ENCODE measurements at regions not wholly inside any gene's neighbourhood (a gene's known extent, or its start where the extent isn't known, plus 50 kb on each side); places are given as distances from the start of the nearest gene placed in this dataset.

DNA sequence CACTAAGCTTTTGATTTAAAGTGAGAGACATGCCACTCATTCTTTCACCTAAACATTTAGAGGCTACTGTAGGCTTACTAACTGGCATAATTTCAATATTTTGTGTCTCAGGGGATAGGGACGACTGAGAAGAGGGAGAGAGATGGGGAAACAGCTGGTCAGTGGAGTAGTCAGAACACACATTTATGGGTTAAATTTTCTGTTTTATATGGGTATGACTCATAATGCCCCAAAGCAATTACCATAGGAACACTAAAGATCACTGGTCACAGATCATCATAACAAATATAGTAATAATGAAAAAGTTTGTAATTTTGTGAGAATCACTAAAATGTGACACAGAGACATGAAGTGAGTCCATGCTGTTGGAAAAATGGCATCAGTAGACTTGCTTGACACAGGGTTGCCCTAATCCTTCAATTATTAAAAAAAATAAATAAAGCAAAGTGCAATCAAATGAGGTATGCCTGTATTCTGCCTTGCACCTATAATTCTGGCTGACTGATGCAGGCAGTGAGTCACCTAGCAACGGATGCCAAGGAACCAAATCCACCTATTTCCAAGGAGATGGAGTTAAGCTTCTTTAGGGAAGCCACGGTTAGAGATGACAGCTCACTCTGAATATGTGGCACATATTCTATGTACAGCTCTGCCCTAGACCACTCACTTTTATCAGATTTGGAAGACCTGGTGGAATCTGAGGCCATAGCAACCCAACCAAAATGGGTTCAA, 166.1 kb downstream of the MARCHF11 start:
- CTCF ChIA-PET = no interaction called here
- intact Hi-C loops (cut with micrococcal nuclease; ENCODE audit: unreplicated experiment) = no loop called here
- Mint-ChIP-seq H3K9me3 (ENCODE audit: low read depth, unreplicated experiment) (peaks cover 8% of the 10 kb centered on the region), H3K27ac (ENCODE audit: unreplicated experiment) (no peak overlapping the region), H3K4me3 (ENCODE audit: low read depth, unreplicated experiment) (no peak overlapping the region), H3K27me3 (ENCODE audit: unreplicated experiment) (no peaks in the 10 kb centered on the region), H3K4me1 (ENCODE audit: low read depth, unreplicated experiment) (no peaks in the 10 kb centered on the region), H3K36me3 (ENCODE audit: insufficient read depth, unreplicated experiment) (no peaks in the 10 kb centered on the region)
- TF ChIP-seq, protein P1, sequence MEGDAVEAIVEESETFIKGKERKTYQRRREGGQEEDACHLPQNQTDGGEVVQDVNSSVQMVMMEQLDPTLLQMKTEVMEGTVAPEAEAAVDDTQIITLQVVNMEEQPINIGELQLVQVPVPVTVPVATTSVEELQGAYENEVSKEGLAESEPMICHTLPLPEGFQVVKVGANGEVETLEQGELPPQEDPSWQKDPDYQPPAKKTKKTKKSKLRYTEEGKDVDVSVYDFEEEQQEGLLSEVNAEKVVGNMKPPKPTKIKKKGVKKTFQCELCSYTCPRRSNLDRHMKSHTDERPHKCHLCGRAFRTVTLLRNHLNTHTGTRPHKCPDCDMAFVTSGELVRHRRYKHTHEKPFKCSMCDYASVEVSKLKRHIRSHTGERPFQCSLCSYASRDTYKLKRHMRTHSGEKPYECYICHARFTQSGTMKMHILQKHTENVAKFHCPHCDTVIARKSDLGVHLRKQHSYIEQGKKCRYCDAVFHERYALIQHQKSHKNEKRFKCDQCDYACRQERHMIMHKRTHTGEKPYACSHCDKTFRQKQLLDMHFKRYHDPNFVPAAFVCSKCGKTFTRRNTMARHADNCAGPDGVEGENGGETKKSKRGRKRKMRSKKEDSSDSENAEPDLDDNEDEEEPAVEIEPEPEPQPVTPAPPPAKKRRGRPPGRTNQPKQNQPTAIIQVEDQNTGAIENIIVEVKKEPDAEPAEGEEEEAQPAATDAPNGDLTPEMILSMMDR (IDR thresholded peaks at IDR 0.05; ENCODE audit: unreplicated experiment) = no peak
- no peak for DNase-seq
- BruUV-seq (replicated peaks) = no TSS peak

DNA sequence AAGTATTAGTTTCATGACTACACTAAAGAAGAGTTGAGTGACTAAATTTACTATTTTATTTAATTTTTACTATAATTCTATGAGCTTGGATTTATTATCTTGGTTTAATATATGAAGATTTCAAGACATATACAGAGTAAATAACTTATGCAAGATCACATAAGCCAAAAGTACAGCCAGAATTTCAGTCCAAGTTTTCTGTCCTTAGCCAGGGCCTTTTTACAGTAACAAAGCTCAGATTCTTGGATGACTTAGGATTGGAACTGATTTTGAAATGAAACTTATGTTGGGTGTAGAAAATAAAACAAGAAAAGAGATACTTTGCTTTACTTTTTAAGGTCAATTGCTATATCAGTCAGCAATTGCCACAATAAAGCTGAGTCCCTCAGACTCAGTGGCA, 170.3 kb downstream of the MARCHF11 start:
- no peak overlapping the region for H3K4me3 Mint-ChIP-seq (ENCODE audit: low read depth, unreplicated experiment)

DNA sequence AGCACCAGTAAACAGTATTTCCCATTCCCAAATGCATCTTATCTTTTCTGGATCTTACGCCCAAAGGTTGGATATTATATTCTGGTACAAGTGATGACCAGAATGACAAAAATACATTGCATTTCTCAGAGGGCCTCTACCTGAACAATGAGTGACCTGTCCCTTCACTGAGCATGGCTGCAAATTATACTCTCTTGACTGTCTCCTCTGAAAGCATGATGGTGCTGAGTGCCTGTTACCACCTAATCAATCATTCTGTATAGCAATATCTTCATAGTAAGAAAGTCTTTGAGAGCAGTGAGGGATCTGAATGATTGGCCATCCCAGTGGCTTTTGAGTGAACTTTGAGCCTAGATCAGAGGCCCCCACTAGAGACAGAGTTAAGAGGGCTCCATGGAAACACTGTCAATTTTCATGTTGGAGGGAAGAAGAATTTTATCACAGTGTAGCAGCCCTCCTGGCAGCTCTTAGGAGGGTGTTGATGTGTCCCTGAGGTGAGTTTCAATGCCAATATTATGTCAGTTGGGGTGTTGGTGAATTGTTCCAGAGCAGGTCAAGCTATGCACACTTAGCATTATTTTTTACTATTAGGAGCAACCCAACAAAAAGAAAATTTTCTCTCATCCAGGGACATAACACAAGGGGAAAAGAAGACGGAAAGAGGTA, 171.7 kb downstream of the MARCHF11 start:
- Mint-ChIP-seq H3K4me1 (ENCODE audit: low read depth, unreplicated experiment) (no peaks in the 10 kb centered on the region), H3K36me3 (ENCODE audit: insufficient read depth, unreplicated experiment) (no peaks in the 10 kb centered on the region), H3K27ac (ENCODE audit: unreplicated experiment) (no peak overlapping the region), H3K9me3 (ENCODE audit: low read depth, unreplicated experiment) (peaks cover 12% of the 10 kb centered on the region), H3K4me3 (ENCODE audit: low read depth, unreplicated experiment) (no peak overlapping the region), H3K27me3 (ENCODE audit: unreplicated experiment) (no peaks in the 10 kb centered on the region)
- CTCF ChIA-PET = no interaction called here
- no TSS peak for BruUV-seq (replicated peaks)
- intact Hi-C loops (cut with micrococcal nuclease; ENCODE audit: unreplicated experiment) = no loop called here
- DNase-seq = no peak
- TF ChIP-seq, protein P1 (IDR thresholded peaks at IDR 0.05; ENCODE audit: unreplicated experiment) = no peak

More for the DNA sequence above, 170.3 kb downstream of the MARCHF11 start:
- no peak overlapping the region for H3K27ac Mint-ChIP-seq (ENCODE audit: unreplicated experiment)
- H3K9me3 Mint-ChIP-seq (ENCODE audit: low read depth, unreplicated experiment) = peaks cover 12% of the 10 kb centered on the region
- TF ChIP-seq, protein P1 (IDR thresholded peaks at IDR 0.05; ENCODE audit: unreplicated experiment) = no peak
- intact Hi-C loops (cut with micrococcal nuclease; ENCODE audit: unreplicated experiment) = no loop called here
- no peaks in the 10 kb centered on the region for H3K36me3 Mint-ChIP-seq (ENCODE audit: insufficient read depth, unreplicated experiment)
- CTCF ChIA-PET = no interaction called here
- DNase-seq = no peak
- no peaks in the 10 kb centered on the region for H3K27me3 Mint-ChIP-seq (ENCODE audit: unreplicated experiment)
- no peaks in the 10 kb centered on the region for H3K4me1 Mint-ChIP-seq (ENCODE audit: low read depth, unreplicated experiment)
- no TSS peak for BruUV-seq (replicated peaks)

DNA sequence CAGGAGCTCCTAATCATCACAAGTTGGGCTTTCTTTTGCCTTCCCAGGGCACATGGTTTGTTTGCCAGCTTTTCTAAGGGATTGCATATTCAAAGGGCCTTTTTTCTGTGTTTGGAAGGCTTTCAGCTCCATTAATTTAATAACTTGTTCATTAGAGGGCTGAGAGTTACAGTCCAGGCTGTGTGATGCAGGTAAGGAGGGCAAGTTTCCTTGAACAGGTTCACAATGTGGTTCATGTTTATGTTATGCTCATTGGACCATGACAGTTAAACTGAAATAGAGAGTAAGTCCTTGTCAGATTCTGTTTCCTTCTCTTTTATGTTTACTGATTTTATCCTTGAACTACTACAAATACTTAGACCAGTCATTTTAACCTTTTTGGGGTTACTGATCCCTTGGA, 174.4 kb downstream of the MARCHF11 start:
- Mint-ChIP-seq H3K4me3 (ENCODE audit: low read depth, unreplicated experiment) (no peak overlapping the region), H3K9me3 (ENCODE audit: low read depth, unreplicated experiment) (peaks cover 12% of the 10 kb centered on the region), H3K27me3 (ENCODE audit: unreplicated experiment) (no peaks in the 10 kb centered on the region), H3K36me3 (ENCODE audit: insufficient read depth, unreplicated experiment) (no peaks in the 10 kb centered on the region), H3K4me1 (ENCODE audit: low read depth, unreplicated experiment) (no peaks in the 10 kb centered on the region), H3K27ac (ENCODE audit: unreplicated experiment) (no peak overlapping the region)
- intact Hi-C loops (cut with micrococcal nuclease; ENCODE audit: unreplicated experiment) = no loop called here
- no peak for DNase-seq
- TF ChIP-seq, protein P1 (IDR thresholded peaks at IDR 0.05; ENCODE audit: unreplicated experiment) = no peak
- no TSS peak for BruUV-seq (replicated peaks)
- CTCF ChIA-PET = no interaction called here
